IMR-90 (cell line): ENCODE measurements at regions not wholly inside any gene's neighbourhood (a gene's known extent, or its start where the extent isn't known, plus 50 kb on each side); places are given as distances from the start of the nearest gene placed in this dataset.
"Not testable (repeated sequence)": the region's sequence is repeated elsewhere in the genome, so short reads cannot be mapped to it uniquely, and the experiment has no call there.

Experiments used
- ATAC-seq: fragments of 200-7000 bp; cut with Tn5 transposase; 2 replicates; pipeline ENCODE4 v1.9.1; 2020; ENCODE audit warnings: low read depth, mild to moderate bottlenecking, moderate library complexity
- BruUV-seq: library from RNA; stranded (reverse); fragments of 400-500 nt; replicated peaks from 2 replicates; lab custom pipeline; 2021; lab: Mats Ljungman, UMichigan
- CTCF ChIA-PET: fragments of 300-600 bp; formaldehyde crosslinking; extraction: SDS; loops from one replicate; lab custom pipeline; 2021; ENCODE audit warnings: antibody characterized with exemption; lab: Yijun Ruan, JAX
- POLR2A ChIA-PET: fragments of 300-600 bp; sonication (Branson Sonifier 250); formaldehyde crosslinking; loops from one replicate; lab custom pipeline; 2022; ENCODE audit warnings: antibody characterized with exemption; ENCODE audit not compliant: unreplicated experiment; lab: Charles Lee
- DNase-seq: peaks from one replicate; pipeline ENCODE4 v3.0.0; 2013
- H2AFZ ChIP-seq: replicated peaks from 2 replicates; pipeline ENCODE3; 2013; ENCODE audit warnings: low read length, mild to moderate bottlenecking; ENCODE audit not compliant: poor library complexity
- H2AK5ac ChIP-seq: 2 replicates; pipeline ENCODE4 v1.6.1; 2013; ENCODE audit warnings: low read depth, low read length, inconsistent platforms
- H2AK9ac ChIP-seq: replicated peaks from 2 replicates; pipeline ENCODE3; 2013; ENCODE audit warnings: mild to moderate bottlenecking, low read depth, low read length, moderate library complexity; ENCODE audit not compliant: poor library complexity
- H2BK120ac ChIP-seq: 2 replicates; pipeline ENCODE4 v1.6.1; 2013; ENCODE audit warnings: low read depth, low read length, inconsistent platforms
- H2BK15ac ChIP-seq: 3 replicates; pipeline ENCODE4 v1.6.1; 2013; ENCODE audit warnings: low read depth, low read length, inconsistent platforms
- H2BK20ac ChIP-seq: 2 replicates; pipeline ENCODE4 v1.6.1; 2013; ENCODE audit warnings: low read depth, mild to moderate bottlenecking, inconsistent platforms, low read length, moderate library complexity
- H2BK5ac ChIP-seq: 2 replicates; pipeline ENCODE4 v1.6.1; 2013; ENCODE audit warnings: mild to moderate bottlenecking, low read depth, low read length, inconsistent platforms; ENCODE audit not compliant: poor library complexity, severe bottlenecking
- H3K14ac ChIP-seq: replicated peaks from 2 replicates; pipeline ENCODE4 v1.6.1; 2013; ENCODE audit warnings: low read depth, low read length, inconsistent platforms
- H3K18ac ChIP-seq: 2 replicates; pipeline ENCODE4 v1.6.1; 2013; ENCODE audit warnings: low read depth, low read length, control low read depth
- H3K23ac ChIP-seq: 2 replicates; pipeline ENCODE4 v1.6.1; 2013; ENCODE audit warnings: low read depth, low read length, inconsistent platforms
- H3K27ac ChIP-seq: 2 replicates; pipeline ENCODE4 v1.5.1; 2013; ENCODE audit warnings: mild to moderate bottlenecking, control low read depth, low read length; ENCODE audit not compliant: insufficient read depth
- H3K27me3 ChIP-seq: 2 replicates; pipeline ENCODE4 v1.6.1; 2013; ENCODE audit warnings: low read length; ENCODE audit not compliant: control insufficient read depth, insufficient read depth
- H3K36me3 ChIP-seq: 2 replicates; pipeline ENCODE4 v1.6.1; 2013; ENCODE audit warnings: low read length, mixed read lengths; ENCODE audit not compliant: control insufficient read depth, insufficient read depth
- H3K4ac ChIP-seq: 2 replicates; pipeline ENCODE4 v1.6.1; 2013; ENCODE audit warnings: low read depth, low read length, inconsistent platforms
- H3K4me1 ChIP-seq: 2 replicates; pipeline ENCODE4 v1.6.1; 2013; ENCODE audit warnings: low read length, mixed read lengths; ENCODE audit not compliant: control insufficient read depth, insufficient read depth
- H3K4me2 ChIP-seq: 2 replicates; pipeline ENCODE4 v1.6.1; 2013; ENCODE audit warnings: low read depth, mild to moderate bottlenecking, control low read depth, low read length, moderate library complexity
- H3K4me3 ChIP-seq: 2 replicates; pipeline ENCODE4 v1.5.1; 2013; ENCODE audit warnings: low read depth, mild to moderate bottlenecking, control low read depth, low read length, moderate library complexity; ENCODE audit not compliant: insufficient read depth
- H3K56ac ChIP-seq: 2 replicates; pipeline ENCODE4 v1.6.1; 2013; ENCODE audit warnings: low read length, inconsistent platforms; ENCODE audit not compliant: insufficient read depth; ENCODE audit errors: extremely low read depth
- H3K79me1 ChIP-seq, 2 experiments: 2 replicates each; pipeline ENCODE4 v1.6.1; 2013; ENCODE audit warnings: low read length in 2 of 2, inconsistent platforms in 1 of 2, low read depth in 1 of 2
- H3K9ac ChIP-seq: 2 replicates; pipeline ENCODE4 v1.6.1; 2013; ENCODE audit warnings: low read depth, low read length, control low read depth
- H3K9me1 ChIP-seq: 2 replicates; pipeline ENCODE4 v1.6.1; 2013; ENCODE audit warnings: low read length, inconsistent platforms; ENCODE audit not compliant: insufficient read depth
- H3K9me3 ChIP-seq: 2 replicates; pipeline ENCODE4 v1.6.1; 2013; ENCODE audit warnings: low read length; ENCODE audit not compliant: control insufficient read depth, insufficient read depth
- H4K20me1 ChIP-seq: 2 replicates; pipeline ENCODE4 v1.6.1; 2013; ENCODE audit warnings: low read length, inconsistent platforms; ENCODE audit not compliant: insufficient read depth
- H4K5ac ChIP-seq: 2 replicates; pipeline ENCODE4 v1.6.1; 2013; ENCODE audit warnings: mild to moderate bottlenecking, low read depth, low read length, control low read depth
- H4K8ac ChIP-seq, 2 experiments: 2 replicates each; pipeline ENCODE4 v1.6.1; 2013; ENCODE audit warnings: low read depth in 2 of 2, low read length in 2 of 2, control low read depth in 1 of 2, inconsistent platforms in 1 of 2
- H4K91ac ChIP-seq: 2 replicates; pipeline ENCODE4 v1.6.1; 2013; ENCODE audit warnings: low read depth, low read length, inconsistent platforms; ENCODE audit not compliant: insufficient read depth
- WGBS, 2 experiments: methylation state at CpG; one replicate each; pipeline versions ENCODE4 v1.1.5 to v1.1.7; 2013; ENCODE audit warnings: missing lambda C conversion rate in 2 of 2; ENCODE audit not compliant: insufficient read length in 1 of 2; ENCODE audit errors: extremely low coverage in 2 of 2; 5-methylcytosine and 5-hydroxymethylcytosine counted together
- dilution Hi-C: fragments of 300-500 bp; cut with HindIII; formaldehyde crosslinking; loops from one replicate; pipeline ENCODE4 v1.14.3; 2018; ENCODE audit warnings: low sequenced_read_pairs; ENCODE audit not compliant: unreplicated experiment
- in situ Hi-C: fragments of 300-500 bp; cut with MboI; formaldehyde crosslinking; loops from 3 replicates; pipeline ENCODE4 v1.14.3; 2019; ENCODE audit warnings: low sequenced_read_pairs, inconsistent platforms, mixed read lengths
- intact Hi-C: fragments of 100-400 bp; cut with micrococcal nuclease; formaldehyde crosslinking; loops from 2 replicates; pipeline ENCODE4 v1.10.0; 2022

- H3K36me3 ChIP-seq, H3K27me3 ChIP-seq, H2BK5ac ChIP-seq, H2AFZ ChIP-seq, H2BK20ac ChIP-seq, H3K9ac ChIP-seq, H4K20me1 ChIP-seq, in situ Hi-C loops, H3K23ac ChIP-seq, H3K14ac ChIP-seq, POLR2A ChIA-PET, H3K9me1 ChIP-seq, CTCF ChIA-PET, H3K4me2 ChIP-seq, H4K8ac ChIP-seq, H2BK15ac ChIP-seq, DNase-seq, H3K79me1 ChIP-seq, intact Hi-C loops, H4K5ac ChIP-seq, H2AK9ac ChIP-seq, dilution Hi-C loops, BruUV-seq, H3K56ac ChIP-seq, H3K27ac ChIP-seq, H3K4ac ChIP-seq, H3K9me3 ChIP-seq, H3K4me3 ChIP-seq, H2AK5ac ChIP-seq, H3K18ac ChIP-seq: not testable (repeated sequence)
- peaks cover 12% of the 10 kb centered on the region for H3K4me1 ChIP-seq
- no CpG with 5 or more reads among the region's 11 CpGs for WGBS, 2 experiments
- peak; percentile 42; the same call in 1 of the 2 replicates for ATAC-seq
- 0 out of 2 replicates have a peak overlapping the region, but pooled peaks have one; percentile 23 for H2BK120ac ChIP-seq
- H4K91ac ChIP-seq, result peak overlapping the region; percentile 47; the same call in 1 of the 2 replicates
These were observed 111.5 kb upstream of the ZNF469 start for GRCh38 chr16:88271296-88271695.

DNA sequence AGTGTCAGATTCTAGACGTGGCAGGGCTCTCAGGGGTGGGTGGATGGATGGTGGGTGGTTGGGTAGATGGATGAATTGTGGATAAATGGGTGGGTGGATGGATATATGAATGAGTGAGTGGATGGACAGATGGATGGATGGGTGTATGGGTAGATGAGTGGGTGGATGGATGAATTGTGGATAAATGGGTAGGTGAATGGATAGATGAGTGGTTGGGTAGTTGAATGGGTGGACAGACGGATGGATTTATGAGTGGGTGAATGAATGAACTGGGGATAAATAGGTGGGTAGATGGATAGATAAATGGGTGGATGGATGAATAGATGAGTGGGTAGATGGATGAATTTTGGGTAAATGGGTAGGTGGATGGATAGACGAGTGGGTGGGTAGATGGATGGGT lies 111.0 kb upstream of the ZNF469 start:
- in situ Hi-C loops, H3K14ac ChIP-seq, H3K4me2 ChIP-seq, H3K23ac ChIP-seq, DNase-seq, BruUV-seq, CTCF ChIA-PET, H3K56ac ChIP-seq, intact Hi-C loops, H3K9me1 ChIP-seq, H2AK9ac ChIP-seq, H2BK120ac ChIP-seq, H4K8ac ChIP-seq, H3K4me3 ChIP-seq, H2AFZ ChIP-seq, dilution Hi-C loops, H4K20me1 ChIP-seq, H2BK20ac ChIP-seq, H3K9ac ChIP-seq, H3K36me3 ChIP-seq, H3K9me3 ChIP-seq, H2BK15ac ChIP-seq, H2BK5ac ChIP-seq, H3K27me3 ChIP-seq, H4K5ac ChIP-seq, H3K27ac ChIP-seq, H3K4ac ChIP-seq, H3K79me1 ChIP-seq, ATAC-seq, POLR2A ChIA-PET, H3K18ac ChIP-seq, H4K91ac ChIP-seq: not testable (repeated sequence)
- 0 out of 2 replicates have a peak overlapping the region, but pooled peaks have one; percentile 39 for H2AK5ac ChIP-seq
- 94% methylated on average over 1 of the region's 3 CpGs; no CpG with 5 or more reads in 1 of the 2 experiments for WGBS, 2 experiments
- peaks cover 12% of the 10 kb centered on the region for H3K4me1 ChIP-seq
